Ishikawa (cell line): ENCODE measurements at regions not wholly inside any gene's neighbourhood (a gene's known extent, or its start where the extent isn't known, plus 50 kb on each side); places are given as distances from the start of the nearest gene placed in this dataset.

Source experiments
- CREB1 ChIP-seq: IDR thresholded peaks from 2 replicates; pipeline ENCODE4 v1.6.1; 2012; ENCODE audit warnings: low read depth
- EP300 ChIP-seq: IDR thresholded peaks from 2 replicates; pipeline ENCODE4 v1.6.1; 2012; ENCODE audit warnings: borderline replicate concordance
- RAD21 ChIP-seq: IDR thresholded peaks from 2 replicates; pipeline ENCODE4 v1.6.1; 2012; ENCODE audit warnings: low read depth
- TEAD4 ChIP-seq: IDR thresholded peaks from 2 replicates; pipeline ENCODE4 v1.6.1; 2012
- ZBTB7A ChIP-seq: IDR thresholded peaks from 2 replicates; pipeline ENCODE4 v1.6.1; 2012; ENCODE audit warnings: low read depth
- TF ChIP-seq, protein P1 (sequence below): IDR thresholded peaks from 2 replicates; pipeline ENCODE4 v1.6.1; 2012

DNA sequence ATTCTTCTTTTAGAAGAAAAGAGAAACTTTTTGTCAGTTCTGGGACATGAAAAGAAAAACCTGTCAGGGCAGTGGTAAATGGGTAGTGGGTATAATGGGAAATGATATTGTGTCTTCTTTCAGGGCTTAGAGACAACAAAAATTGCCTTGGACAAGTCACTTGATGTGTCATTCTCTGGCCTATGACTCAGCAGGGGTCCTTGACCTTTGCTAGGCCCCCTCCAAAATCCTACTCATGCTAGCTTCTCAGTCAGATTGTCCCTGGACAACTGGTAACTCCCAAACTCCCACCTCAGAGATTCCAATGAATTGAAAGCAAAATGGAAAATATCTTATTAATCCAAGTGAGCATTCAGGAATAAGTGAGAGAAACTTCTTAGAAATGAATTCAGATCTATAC lies 258.8 kb upstream of the SPRY2 start:
- TF ChIP-seq, protein P1, sequence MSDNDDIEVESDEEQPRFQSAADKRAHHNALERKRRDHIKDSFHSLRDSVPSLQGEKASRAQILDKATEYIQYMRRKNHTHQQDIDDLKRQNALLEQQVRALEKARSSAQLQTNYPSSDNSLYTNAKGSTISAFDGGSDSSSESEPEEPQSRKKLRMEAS = no peak
- no peak for TF ChIP-seq RAD21
- TF ChIP-seq TEAD4 = no peak
- no peak for TF ChIP-seq EP300
- no peak for TF ChIP-seq ZBTB7A
- TF ChIP-seq CREB1 = no peak
